ENCODE measurements at regions not wholly inside any gene's neighbourhood (a gene's known extent, or its start where the extent isn't known, plus 50 kb on each side); places are given as distances from the start of the nearest gene placed in this dataset.

DNA sequence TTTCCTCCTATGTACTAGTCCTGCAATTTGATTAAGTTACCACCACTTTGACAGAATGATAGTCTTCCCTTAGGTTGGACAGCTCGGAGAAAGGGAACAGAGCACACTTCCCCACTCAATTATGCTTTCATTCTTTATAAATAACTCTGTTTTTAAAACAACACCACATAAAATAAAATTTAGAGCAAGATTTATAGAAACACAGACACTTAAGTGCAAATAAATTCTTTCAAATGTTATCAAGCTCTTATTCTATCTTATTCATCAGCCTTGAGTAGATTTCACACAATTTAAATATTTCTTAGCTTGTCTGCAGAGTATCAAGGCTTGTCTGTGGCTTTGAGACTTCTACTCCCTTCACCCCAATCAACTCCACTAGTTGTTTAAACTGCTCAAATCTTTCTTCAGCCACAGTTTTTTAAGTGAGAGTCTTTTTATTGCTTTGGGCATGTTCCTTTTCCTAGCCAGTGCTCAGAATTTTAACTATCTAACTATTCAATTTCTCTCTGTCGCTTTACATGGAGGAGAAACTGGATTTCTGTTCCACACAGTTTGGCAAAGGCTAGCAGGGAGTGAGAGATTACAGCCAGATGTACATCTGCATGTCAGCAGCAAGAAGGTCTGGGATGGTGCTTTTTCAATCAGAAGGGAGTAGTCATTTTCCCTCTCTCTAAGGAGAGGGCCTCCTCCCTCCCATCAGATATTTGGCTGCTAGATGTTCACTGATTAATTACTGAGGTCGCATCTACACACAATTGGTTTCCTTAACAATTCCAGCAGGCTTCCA, 53.1 kb upstream of the PLAC1 start:
- Mint-ChIP-seq H3K4me3 (no peak overlapping the region), H3K4me1 (peaks cover 8 to 15% of the 10 kb centered on the region in 2 experiments), H3K27me3 (ENCODE audit: low read depth) (no peaks in the 10 kb centered on the region), H3K36me3 (ENCODE audit: insufficient read depth in 1 of 3, low read depth in 3 of 3) (no peaks in the 10 kb centered on the region; a peak in 2 of 7 replicates), H3K9me3 (peaks cover 2 to 62% of the 10 kb centered on the region in 2 experiments; a peak in 3 of 5 replicates), H3K27ac (no peak overlapping the region)
- Histone ChIP-seq H3K4me1 (ENCODE audit: insufficient read depth, low read length) (no peaks in the 10 kb centered on the region; the same call in 1 of the 2 replicates), H2BK12ac (ENCODE audit: insufficient read length, low read depth, low read length) (no peak overlapping the region), H3K27me3 (ENCODE audit: insufficient read depth, low read length) (no peaks in the 10 kb centered on the region), H4K8ac (replicated peaks; ENCODE audit: insufficient read length, low read depth, low read length) (no peak overlapping the region), H3K27ac (ENCODE audit: insufficient read length, low read depth, low read length) (no peak overlapping the region), H3K23me2 (ENCODE audit: insufficient read length, low read depth, low read length, poor library complexity, severe bottlenecking) (no peaks in the 10 kb centered on the region), H3K18ac (ENCODE audit: insufficient read length, low read depth, low read length) (no peak overlapping the region), H3K79me1 (ENCODE audit: insufficient read depth, low read depth, low read length, poor library complexity, severe bottlenecking) (no peaks in the 10 kb centered on the region), H2BK15ac (ENCODE audit: low read depth, low read length) (no peak overlapping the region), H4K91ac (ENCODE audit: insufficient read length, low read depth, low read length) (no peak overlapping the region), H3T11ph (ENCODE audit: low read length) (no peak overlapping the region), H4K20me1 (ENCODE audit: control insufficient read depth, insufficient read depth, insufficient read length) (no peaks in the 10 kb centered on the region), H3K56ac (ENCODE audit: insufficient read length, low read depth, low read length) (no peak overlapping the region), H2BK5ac (ENCODE audit: insufficient read length, low read length) (no peak overlapping the region), H3K9me3 (ENCODE audit: control insufficient read depth, low read depth, low read length) (no peaks in the 10 kb centered on the region), H4K5ac (ENCODE audit: insufficient read length, low read depth, low read length) (no peak overlapping the region), H2BK20ac (ENCODE audit: low read depth, low read length, poor library complexity, severe bottlenecking) (no peak overlapping the region), H2AFZ (ENCODE audit: low read length) (no peak overlapping the region), H3K9ac (ENCODE audit: extremely low read depth, insufficient read length, low read length) (no peak overlapping the region), H3K14ac (ENCODE audit: insufficient read depth, low read length) (no peak overlapping the region), H3K79me2 (ENCODE audit: insufficient read depth, low read length) (no peaks in the 10 kb centered on the region), H3K4me2 (ENCODE audit: insufficient read depth, insufficient read length, low read length) (no peak overlapping the region), H2AK5ac (ENCODE audit: insufficient read length, low read length) (no peak overlapping the region), H3K23ac (ENCODE audit: insufficient read length, low read depth, low read length) (no peak overlapping the region), H2BK120ac (ENCODE audit: low read depth, low read length, poor library complexity, severe bottlenecking) (no peak overlapping the region), H3K4ac (ENCODE audit: low read depth, low read length) (no peak overlapping the region)
- TF ChIP-seq, protein P1, sequence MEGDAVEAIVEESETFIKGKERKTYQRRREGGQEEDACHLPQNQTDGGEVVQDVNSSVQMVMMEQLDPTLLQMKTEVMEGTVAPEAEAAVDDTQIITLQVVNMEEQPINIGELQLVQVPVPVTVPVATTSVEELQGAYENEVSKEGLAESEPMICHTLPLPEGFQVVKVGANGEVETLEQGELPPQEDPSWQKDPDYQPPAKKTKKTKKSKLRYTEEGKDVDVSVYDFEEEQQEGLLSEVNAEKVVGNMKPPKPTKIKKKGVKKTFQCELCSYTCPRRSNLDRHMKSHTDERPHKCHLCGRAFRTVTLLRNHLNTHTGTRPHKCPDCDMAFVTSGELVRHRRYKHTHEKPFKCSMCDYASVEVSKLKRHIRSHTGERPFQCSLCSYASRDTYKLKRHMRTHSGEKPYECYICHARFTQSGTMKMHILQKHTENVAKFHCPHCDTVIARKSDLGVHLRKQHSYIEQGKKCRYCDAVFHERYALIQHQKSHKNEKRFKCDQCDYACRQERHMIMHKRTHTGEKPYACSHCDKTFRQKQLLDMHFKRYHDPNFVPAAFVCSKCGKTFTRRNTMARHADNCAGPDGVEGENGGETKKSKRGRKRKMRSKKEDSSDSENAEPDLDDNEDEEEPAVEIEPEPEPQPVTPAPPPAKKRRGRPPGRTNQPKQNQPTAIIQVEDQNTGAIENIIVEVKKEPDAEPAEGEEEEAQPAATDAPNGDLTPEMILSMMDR (conservative IDR thresholded peaks at IDR 0.05) = no peak
- DNase-seq = no peak
- no CpG with 5 or more reads among the region's 3 CpGs for WGBS (ENCODE audit: extremely low coverage, insufficient read length, low lambda C conversion rate)

All from H9 (cell line).